ENCODE measurements at regions not wholly inside any gene's neighbourhood (a gene's known extent, or its start where the extent isn't known, plus 50 kb on each side); places are given as distances from the start of the nearest gene placed in this dataset.

GRCh38 chr4:128633067-128633466 lies 176.4 kb upstream of the JADE1 start:
- TF ChIP-seq, protein P1, sequence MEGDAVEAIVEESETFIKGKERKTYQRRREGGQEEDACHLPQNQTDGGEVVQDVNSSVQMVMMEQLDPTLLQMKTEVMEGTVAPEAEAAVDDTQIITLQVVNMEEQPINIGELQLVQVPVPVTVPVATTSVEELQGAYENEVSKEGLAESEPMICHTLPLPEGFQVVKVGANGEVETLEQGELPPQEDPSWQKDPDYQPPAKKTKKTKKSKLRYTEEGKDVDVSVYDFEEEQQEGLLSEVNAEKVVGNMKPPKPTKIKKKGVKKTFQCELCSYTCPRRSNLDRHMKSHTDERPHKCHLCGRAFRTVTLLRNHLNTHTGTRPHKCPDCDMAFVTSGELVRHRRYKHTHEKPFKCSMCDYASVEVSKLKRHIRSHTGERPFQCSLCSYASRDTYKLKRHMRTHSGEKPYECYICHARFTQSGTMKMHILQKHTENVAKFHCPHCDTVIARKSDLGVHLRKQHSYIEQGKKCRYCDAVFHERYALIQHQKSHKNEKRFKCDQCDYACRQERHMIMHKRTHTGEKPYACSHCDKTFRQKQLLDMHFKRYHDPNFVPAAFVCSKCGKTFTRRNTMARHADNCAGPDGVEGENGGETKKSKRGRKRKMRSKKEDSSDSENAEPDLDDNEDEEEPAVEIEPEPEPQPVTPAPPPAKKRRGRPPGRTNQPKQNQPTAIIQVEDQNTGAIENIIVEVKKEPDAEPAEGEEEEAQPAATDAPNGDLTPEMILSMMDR (optimal IDR thresholded peaks at IDR 0.05 in 1 of 3, IDR thresholded peaks at IDR 0.05 in 1 of 3, conservative IDR thresholded peaks at IDR 0.05 in 1 of 3; ENCODE audit: extremely low read depth in 1 of 3, insufficient read depth in 2 of 3, low read length in 3 of 3): no peak
- TF ChIP-seq EZH2 (IDR thresholded peaks at IDR 0.05; ENCODE audit: low read length): no peak

Data from keratinocyte (primary cell).